ENCODE measurements at regions not wholly inside any gene's neighbourhood (a gene's known extent, or its start where the extent isn't known, plus 50 kb on each side); places are given as distances from the start of the nearest gene placed in this dataset.
A peak's percentile ranks its signal among the peaks of the same experiment; 100 is the strongest.
"Not testable (repeated sequence)": the region's sequence is repeated elsewhere in the genome, so short reads cannot be mapped to it uniquely, and the experiment has no call there.

GRCh38 chr1:219350172-219350931, 176.7 kb downstream of the LYPLAL1 start:
- no peak for DNase-seq (ENCODE audit: low read depth in 2 of 2)

DNA sequence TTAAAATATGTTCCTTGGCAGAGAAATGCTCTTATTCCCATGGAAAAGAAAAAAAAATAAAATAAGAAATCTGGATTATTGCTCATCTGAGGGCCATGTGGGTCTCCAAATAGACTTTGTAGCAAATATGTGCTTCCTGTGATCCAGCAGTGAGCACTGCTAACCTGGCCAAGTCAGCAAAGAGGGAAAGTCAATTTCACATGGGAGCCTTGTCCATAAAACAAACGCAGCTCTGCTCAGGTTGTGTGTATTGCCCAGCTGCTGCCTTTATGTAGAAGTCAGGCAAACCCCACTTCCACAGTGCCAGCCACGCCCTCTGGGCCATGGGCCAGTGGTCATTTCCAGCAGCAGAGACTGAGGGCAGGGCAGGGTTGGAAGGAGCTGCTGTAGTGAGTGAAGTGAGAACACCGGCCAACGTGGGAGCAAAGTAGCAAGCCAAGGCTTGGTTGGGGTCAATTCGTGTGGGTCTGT, 174.3 kb downstream of the LYPLAL1 start:
- DNase-seq (ENCODE audit: low read depth in 2 of 2) = no peak

DNA sequence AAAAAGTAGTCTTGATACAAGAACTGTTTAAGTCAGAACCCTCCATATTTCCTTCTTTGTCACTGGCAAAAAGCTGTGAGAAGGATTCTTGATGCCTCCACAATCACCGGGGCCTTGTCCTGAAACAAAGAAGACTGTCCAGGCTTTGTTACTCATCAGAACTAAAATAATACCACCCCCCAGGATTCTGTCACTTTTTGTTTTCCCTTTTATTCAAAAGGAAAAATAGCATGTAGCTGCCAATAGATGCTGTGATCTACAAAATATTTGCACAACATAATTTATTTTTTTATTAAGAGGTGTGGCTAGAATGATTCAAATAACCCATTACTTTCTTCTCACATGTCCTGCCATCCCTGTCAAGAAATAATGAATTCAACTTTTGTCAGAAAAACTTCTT, 173.7 kb downstream of the LYPLAL1 start:
- DNase-seq (ENCODE audit: low read depth in 2 of 2) = no peak

- DNase-seq (ENCODE audit: low read depth in 2 of 2) = no peak
Observed at GRCh38 chr1:219345953-219346352, 172.3 kb downstream of the LYPLAL1 start.

GRCh38 chr1:219342836-219343235, 169.2 kb downstream of the LYPLAL1 start:
- DNase-seq (ENCODE audit: low read depth in 2 of 2) = no peak

GRCh38 chr1:219340796-219341195, 167.1 kb downstream of the LYPLAL1 start:
- DNase-seq (ENCODE audit: low read depth in 2 of 2) = no peak

DNA sequence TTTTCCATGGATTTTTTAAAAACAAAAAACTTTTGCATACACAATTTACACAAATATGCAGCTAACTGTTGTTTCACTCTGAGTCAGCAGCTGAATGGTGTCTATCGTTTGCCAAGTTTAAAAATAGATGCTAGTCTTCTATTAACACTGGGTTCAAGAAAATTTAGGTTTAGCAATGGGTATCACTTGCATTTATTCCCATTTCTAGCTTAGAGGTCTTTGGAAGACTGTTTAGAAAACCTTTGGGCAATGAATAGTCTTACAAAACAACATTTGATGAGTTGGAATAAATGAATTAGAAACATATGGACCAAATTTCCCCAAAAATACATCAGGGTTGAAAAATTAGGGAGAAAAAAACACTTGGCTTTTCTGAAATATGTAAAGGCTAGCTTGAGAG, 165.8 kb downstream of the LYPLAL1 start:
- DNase-seq (ENCODE audit: low read depth in 2 of 2) = no peak

DNA sequence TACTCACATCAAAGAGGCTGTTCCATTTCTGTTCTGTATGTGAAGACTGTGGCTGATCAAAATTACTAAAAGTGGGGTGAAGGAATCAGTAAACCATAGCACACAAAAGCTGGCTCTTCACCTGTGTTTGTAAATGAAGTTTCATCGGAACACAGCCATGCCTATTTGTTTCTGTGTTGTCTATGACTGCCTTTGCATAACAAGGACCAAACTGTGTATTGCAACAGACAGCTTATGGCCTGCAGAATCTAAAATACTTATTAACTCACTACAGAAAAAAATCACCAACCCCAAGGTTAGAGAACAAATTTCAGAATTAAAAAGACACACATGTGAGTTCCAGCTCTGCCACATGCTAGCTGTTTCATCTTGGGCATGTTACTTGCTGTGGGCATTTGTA, 163.9 kb downstream of the LYPLAL1 start:
- DNase-seq (ENCODE audit: low read depth in 2 of 2) = no peak

GRCh38 chr1:219333626-219334025, 159.9 kb downstream of the LYPLAL1 start:
- no peak for DNase-seq (ENCODE audit: low read depth in 2 of 2)

DNA sequence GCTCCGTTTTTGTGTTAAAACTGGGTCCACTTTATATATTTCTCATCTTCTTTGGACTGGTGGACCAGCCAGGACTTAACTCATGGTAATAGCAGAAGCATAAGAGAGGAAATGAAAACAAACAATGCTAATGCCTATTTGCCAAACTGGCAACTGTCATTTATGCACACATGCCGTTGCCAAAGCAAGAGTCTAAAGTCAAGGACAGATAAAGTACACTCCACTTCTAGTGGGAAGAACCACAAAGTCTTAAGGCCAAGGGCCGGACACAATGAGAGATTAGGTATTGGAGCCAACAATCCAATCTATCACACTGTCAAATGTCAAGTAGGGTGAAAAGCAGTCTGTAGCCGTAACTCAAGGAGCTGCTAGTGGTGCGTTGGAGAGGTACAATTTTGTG, 157.7 kb downstream of the LYPLAL1 start:
- no peak for DNase-seq (ENCODE audit: low read depth in 2 of 2)

- DNase-seq (ENCODE audit: low read depth in 2 of 2) = no peak
Observed at GRCh38 chr1:219330669-219331068, 157.0 kb downstream of the LYPLAL1 start.

- DNase-seq (ENCODE audit: low read depth in 2 of 2) = no peak
Observed at GRCh38 chr1:219330001-219330400, 156.3 kb downstream of the LYPLAL1 start.

- no peak for DNase-seq (ENCODE audit: low read depth in 2 of 2)
Observed at GRCh38 chr1:219329578-219329977, 155.9 kb downstream of the LYPLAL1 start.

DNA sequence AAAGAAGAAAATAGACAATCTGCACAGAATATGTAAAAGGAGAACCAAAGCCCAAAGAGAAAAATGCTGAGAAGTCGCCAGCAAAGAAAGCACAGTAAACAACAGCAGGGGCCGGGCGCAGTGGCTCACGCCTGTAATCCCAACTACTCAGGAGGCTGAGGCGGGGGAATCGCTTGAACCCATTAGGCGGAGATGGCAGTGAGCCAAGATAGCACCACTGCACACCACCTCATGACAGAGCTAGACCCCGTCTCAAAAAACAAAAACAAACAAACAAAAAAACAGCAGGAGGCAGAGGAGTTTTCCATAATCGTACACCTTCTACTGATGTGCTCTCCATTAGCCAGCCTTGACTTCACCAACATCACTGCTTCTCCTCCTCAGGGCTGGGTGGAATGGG, 153.2 kb downstream of the LYPLAL1 start:
- DNase-seq (ENCODE audit: low read depth in 2 of 2) = no peak

GRCh38 chr1:219325368-219325742, 151.7 kb downstream of the LYPLAL1 start:
- no peak for DNase-seq (ENCODE audit: low read depth in 2 of 2)

GRCh38 chr1:219324629-219325367, 151.1 kb downstream of the LYPLAL1 start:
- peak; percentile 88 to 91 for DNase-seq (ENCODE audit: low read depth in 2 of 2)

DNA sequence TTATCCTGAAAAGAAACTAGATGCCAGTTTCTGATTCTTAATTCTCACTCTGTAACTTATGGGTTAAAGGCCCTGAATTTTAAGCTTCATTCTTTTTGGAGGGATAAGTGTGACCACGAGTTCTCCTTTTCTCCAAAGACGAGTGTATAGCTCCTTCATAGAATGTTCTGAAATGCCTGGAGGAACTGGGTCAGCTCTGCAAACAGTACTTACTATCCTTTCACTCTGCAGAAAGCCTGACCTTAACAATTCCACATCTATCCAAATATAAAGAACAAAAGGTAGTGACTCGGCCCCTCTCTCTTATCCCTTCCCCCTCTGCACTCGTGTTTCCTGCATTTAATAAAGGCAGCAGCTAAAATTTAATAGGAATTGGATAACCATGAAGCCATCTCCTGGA, 150.5 kb downstream of the LYPLAL1 start:
- no peak for DNase-seq (ENCODE audit: low read depth in 2 of 2)

- no peak for DNase-seq (ENCODE audit: low read depth in 2 of 2)
Observed at GRCh38 chr1:219323426-219323825, 149.7 kb downstream of the LYPLAL1 start.

GRCh38 chr1:219322766-219323165, 149.1 kb downstream of the LYPLAL1 start:
- DNase-seq (ENCODE audit: low read depth in 2 of 2) = no peak

GRCh38 chr1:219320563-219320962, 146.9 kb downstream of the LYPLAL1 start:
- DNase-seq (ENCODE audit: low read depth in 2 of 2) = not testable (repeated sequence)

DNA sequence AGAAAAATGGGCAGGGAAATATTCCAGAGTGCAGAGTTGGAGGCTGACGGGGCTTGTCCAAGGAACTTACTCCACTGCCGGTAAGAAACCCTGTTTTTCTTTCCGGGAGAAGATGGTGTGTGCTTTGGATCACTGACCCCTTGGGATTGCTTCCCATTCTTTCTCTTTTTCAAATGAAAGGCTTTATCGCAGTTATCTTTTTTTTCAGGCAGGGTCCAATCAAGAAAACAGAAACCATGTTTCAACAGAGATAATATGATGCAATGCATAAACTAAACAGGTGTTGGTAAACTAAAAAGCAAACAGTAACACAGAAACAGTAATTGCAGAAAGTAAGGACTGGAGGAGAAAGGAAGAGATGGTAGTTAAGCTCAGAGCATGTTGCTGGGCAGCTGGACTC, 145.1 kb downstream of the LYPLAL1 start:
- no peak for DNase-seq (ENCODE audit: low read depth in 2 of 2)

DNA sequence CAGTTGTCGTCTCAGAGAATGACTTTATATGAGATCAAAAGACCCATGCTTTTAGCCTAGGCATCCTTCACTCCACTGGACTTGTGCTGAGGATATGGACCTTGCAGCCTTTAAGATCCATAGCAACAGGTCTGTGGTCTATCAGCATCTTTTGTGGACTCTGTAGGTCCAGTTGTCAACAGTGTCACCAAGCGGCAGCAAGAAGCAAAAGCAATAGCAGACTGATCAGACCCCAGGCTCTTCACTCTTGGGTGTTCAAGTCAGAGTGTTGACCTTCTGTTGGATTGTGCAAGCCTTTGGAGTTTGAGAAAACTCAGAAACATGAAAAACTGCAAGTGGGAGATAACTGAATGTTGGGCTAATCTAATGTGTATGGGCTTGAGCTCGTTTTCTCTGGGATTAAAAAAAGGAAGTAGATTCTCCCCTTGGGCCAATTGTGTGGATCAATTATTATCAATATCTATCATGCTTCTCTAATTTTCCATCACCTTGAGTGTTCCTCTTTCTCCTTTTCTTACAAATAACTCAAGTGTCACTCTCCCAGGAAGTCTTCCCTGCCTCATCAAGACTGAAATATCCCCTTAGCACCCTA, 144.2 kb downstream of the LYPLAL1 start:
- DNase-seq (ENCODE audit: low read depth in 2 of 2) = no peak

DNA sequence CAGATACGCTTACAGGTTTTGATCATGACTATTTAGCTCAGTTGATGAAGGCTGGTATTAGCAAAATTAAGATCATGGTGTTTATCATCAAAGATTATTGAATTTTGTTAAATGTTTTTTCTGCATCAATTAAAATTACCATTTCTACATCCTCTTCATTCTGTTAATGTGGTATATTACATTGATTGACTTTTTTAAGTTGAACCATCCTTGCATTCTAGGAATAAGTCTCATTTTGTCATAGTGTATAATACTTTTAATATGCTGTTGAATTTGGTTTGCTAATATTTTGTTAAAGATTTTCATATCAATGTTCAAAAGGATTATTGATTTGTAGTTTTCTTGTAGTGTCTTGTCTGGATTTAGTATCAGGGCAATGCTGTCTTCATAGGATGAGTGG, 142.4 kb downstream of the LYPLAL1 start:
- DNase-seq (ENCODE audit: low read depth in 2 of 2) = no peak
